ACC112 (cell line): ENCODE measurements at regions not wholly inside any gene's neighbourhood (a gene's known extent, or its start where the extent isn't known, plus 50 kb on each side); places are given as distances from the start of the nearest gene placed in this dataset.
"Not testable (repeated sequence)": the region's sequence is repeated elsewhere in the genome, so short reads cannot be mapped to it uniquely, and the experiment has no call there.

Experiments
- H2AFZ ChIP-seq: fragments of 200-600 bp; sonication (generic); one replicate; pipeline ENCODE4 v1.6.0; 2017; ENCODE audit warnings: antibody characterized with exemption, low read length; ENCODE audit not compliant: unreplicated experiment
- H3K27ac ChIP-seq: fragments of 200-600 bp; sonication (generic); 2 replicates; pipeline ENCODE4 v1.5.1; 2014; ENCODE audit warnings: low read depth, mild to moderate bottlenecking, antibody characterized with exemption, low read length, moderate library complexity
- H3K27me3 ChIP-seq: fragments of 200-600 bp; sonication (generic); 2 replicates; pipeline ENCODE4 v1.6.1; 2014; ENCODE audit warnings: mild to moderate bottlenecking, antibody characterized with exemption, low read length, moderate library complexity, mixed read lengths; ENCODE audit not compliant: insufficient read depth
- H3K36me3 ChIP-seq: fragments of 200-600 bp; sonication (generic); 2 replicates; pipeline ENCODE4 v1.6.1; 2016; ENCODE audit warnings: mild to moderate bottlenecking, antibody characterized with exemption, low read length, moderate library complexity, mixed read lengths; ENCODE audit not compliant: insufficient read depth
- H3K4me1 ChIP-seq: fragments of 200-600 bp; sonication (generic); one replicate; pipeline ENCODE4 v1.6.1; 2016; ENCODE audit warnings: low read length, mixed read lengths; ENCODE audit not compliant: insufficient read depth, unreplicated experiment, control insufficient read depth
- H3K4me3 ChIP-seq: fragments of 200-600 bp; sonication (generic); 2 replicates; pipeline ENCODE4 v1.5.1; 2014; ENCODE audit warnings: mild to moderate bottlenecking, low read depth, low read length
- H3K79me2 ChIP-seq: fragments of 200-600 bp; sonication (generic); one replicate; pipeline ENCODE4 v1.6.0; 2016; ENCODE audit warnings: low read length; ENCODE audit not compliant: control insufficient read depth, unreplicated experiment, insufficient read depth

DNA sequence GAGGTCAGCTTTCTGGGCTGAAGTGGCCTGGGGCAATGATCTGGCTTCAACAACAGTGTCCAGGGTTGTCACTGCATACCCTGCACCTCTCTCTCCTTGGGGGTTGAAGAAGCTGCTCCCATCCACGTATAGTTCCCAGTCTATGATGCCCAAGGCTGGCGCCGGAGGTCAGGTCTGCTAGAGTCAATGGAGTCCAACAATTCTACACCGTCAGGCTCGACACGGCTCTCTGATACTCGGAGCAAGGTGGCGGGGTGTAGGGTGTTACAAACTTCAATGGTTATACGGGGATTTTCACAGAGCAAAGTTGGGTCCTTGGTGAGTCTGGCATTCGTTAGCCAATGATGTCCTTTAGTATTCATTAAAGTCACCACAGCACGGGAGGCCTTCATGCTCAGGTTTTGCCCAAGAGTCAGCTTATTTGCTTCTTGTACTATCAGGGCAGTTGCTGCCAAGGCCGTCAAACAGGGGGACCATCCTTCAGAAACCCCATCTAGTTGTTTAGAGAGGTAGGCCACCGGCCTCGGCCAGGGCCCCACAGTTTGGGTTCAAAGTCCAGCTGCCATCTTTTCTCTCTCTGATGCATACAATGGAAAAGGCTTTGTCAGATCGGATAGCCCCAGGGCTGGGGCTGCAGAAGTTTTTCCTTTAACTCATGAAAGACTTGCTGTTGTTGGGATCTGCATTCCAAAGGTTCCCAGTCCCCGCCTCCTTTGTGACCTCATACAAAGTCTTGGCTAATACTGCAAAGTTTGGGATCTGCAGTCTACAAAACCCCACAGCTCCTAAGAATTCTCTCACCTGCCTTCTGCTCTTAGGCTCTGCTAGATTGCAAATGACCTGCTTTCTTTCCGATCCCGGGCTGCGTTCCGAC lies 128.1 kb downstream of the ADRA2C start:
- H2AFZ ChIP-seq, H3K27ac ChIP-seq, H3K4me1 ChIP-seq, H3K79me2 ChIP-seq, H3K4me3 ChIP-seq, H3K36me3 ChIP-seq, H3K27me3 ChIP-seq: not testable (repeated sequence)

DNA sequence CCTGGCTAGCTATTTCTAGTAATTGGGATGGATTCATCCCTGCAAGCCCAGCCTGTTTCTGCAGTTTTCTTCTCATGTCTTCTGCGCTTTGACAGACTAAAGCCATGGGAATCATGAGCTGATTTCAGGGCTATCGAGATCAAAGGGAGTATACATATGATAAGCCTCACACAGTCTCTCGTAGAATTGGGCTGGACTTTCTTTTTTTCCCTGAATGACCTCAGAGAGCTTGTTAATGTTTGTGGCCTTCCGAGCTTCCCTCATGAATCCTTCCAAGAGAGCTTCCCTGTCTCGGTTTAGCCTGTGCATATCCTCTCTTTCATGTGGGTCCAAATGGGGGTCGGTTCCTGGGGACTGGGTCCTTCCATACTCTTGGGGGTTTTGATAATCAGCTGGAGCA lies 130.3 kb downstream of the ADRA2C start:
- H3K4me3 ChIP-seq: no peak overlapping the region
- H2AFZ ChIP-seq: no peak overlapping the region
- no peaks in the 10 kb centered on the region for H3K36me3 ChIP-seq
- no peaks in the 10 kb centered on the region for H3K4me1 ChIP-seq
- H3K27me3 ChIP-seq: no peaks in the 10 kb centered on the region
- no peaks in the 10 kb centered on the region for H3K79me2 ChIP-seq
- H3K27ac ChIP-seq: no peak overlapping the region

DNA sequence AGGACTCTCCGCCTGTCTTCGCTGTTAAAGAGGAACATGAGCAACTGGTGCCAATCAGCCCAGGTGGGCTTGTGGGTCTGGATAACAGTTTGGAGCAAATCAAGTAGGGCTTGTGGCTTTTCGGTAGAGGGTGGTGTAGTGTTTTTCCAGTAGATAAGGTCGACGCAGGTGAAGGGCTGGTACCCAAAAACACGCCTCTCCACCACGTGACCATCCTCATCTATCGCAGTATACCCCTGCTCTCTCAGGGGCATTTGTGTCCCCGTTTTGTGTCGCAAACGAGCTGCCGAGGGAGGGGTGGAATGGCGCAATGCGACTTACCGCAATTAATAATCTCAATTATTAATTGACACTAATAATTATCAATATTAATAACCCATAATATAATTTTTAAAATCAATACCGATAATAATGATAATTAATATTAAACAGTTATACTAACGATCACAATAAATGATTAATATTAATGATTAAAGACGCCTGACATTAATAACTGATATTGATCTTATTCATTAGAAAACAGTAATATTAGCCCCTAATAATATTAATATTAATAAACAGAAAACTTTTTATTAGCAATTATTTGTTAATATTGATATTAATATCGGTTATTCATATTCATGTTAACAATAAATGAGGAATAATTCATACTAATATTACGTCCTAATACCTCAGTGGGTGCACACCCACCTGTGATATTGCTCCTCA lies 130.8 kb downstream of the ADRA2C start:
- not testable (repeated sequence) for H3K4me1 ChIP-seq, H3K27ac ChIP-seq, H2AFZ ChIP-seq, H3K36me3 ChIP-seq, H3K79me2 ChIP-seq, H3K4me3 ChIP-seq, H3K27me3 ChIP-seq

DNA sequence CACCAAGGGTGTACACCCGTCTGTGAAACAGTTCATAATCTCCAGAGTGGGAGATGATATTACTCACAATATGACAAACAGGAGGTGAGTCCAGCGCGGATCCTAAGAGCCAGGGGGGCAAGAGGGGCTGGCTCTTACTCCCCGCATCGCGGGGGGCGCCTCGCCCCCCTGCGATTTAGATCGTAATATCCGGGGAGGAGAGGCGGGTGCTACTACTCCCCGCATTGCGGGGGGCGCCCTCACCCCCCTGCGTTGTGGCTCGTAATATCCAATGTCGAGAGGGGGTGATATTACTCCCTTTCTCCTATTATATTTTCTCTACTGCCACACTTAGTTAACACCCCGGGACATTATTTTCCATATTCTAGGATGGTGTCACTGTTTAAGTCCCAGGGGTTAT lies 131.9 kb downstream of the ADRA2C start:
- H3K4me3 ChIP-seq: no peak overlapping the region
- H2AFZ ChIP-seq: no peak overlapping the region

DNA sequence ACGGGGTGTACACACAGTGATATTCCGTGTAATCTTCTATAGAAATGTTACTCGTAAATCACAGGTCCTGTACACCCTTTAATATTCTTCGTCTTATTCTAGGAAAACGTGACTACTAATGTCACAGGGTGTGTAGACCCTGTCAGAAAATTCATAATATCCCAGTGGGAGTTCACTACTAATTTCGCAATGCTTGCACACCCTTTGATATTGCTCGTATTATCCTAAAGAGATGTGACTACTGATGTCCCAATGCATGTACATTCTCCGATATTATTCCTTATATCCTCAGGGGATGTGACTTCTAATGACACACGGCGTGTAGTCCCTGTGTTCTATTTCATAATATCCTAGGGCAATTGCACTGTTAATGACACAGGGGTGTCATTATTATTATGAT lies 132.7 kb downstream of the ADRA2C start:
- H3K27ac ChIP-seq, H3K27me3 ChIP-seq: not testable (repeated sequence)

More for the DNA sequence above, 131.9 kb downstream of the ADRA2C start:
- no peaks in the 10 kb centered on the region for H3K36me3 ChIP-seq
- no peaks in the 10 kb centered on the region for H3K27me3 ChIP-seq
- H3K79me2 ChIP-seq: no peaks in the 10 kb centered on the region
- no peak overlapping the region for H3K27ac ChIP-seq
- no peaks in the 10 kb centered on the region for H3K4me1 ChIP-seq

DNA sequence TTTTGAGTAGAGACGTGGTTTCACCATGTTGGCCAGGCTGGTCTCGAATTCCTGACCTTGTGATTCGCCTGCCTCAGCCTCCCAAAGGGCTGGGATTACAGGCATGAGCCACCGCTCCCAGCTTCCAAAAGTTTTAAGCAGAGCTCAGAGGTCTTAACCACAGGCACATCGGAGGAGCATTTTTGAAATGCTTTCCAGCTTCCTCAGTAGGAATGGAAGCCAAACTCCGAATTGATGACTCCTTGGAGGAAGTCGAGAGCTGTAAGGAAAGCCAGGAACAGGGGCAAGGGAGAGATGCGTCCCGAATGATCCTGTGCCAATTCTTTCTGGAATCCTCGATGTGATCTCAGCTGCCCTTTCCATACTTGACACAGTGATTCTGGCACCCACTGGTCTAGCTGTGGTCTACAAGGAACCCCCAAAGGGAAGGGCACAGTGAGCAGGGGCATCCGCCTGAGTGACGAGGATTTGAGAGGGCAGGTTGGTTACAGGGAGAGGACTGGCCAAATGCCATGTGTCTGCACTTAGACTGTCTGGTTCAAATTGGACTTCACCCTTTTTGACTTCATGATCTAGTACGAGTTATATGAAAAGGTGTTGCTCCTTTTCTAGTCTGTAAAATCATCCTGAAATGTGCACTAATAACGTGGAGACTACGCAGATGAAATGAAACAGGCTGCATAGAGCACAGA lies 138.2 kb downstream of the ADRA2C start:
- not testable (repeated sequence) for H3K27me3 ChIP-seq, H3K4me1 ChIP-seq, H3K79me2 ChIP-seq, H2AFZ ChIP-seq, H3K36me3 ChIP-seq
- Histone ChIP-seq H3K27ac (peak overlapping the region; percentile 69), H3K4me3 (0 out of 2 replicates have a peak overlapping the region, but pooled peaks have one; percentile 12)

More for the DNA sequence above, 132.7 kb downstream of the ADRA2C start:
- H2AFZ ChIP-seq, H3K4me3 ChIP-seq, H3K36me3 ChIP-seq, H3K4me1 ChIP-seq, H3K79me2 ChIP-seq: not testable (repeated sequence)

DNA sequence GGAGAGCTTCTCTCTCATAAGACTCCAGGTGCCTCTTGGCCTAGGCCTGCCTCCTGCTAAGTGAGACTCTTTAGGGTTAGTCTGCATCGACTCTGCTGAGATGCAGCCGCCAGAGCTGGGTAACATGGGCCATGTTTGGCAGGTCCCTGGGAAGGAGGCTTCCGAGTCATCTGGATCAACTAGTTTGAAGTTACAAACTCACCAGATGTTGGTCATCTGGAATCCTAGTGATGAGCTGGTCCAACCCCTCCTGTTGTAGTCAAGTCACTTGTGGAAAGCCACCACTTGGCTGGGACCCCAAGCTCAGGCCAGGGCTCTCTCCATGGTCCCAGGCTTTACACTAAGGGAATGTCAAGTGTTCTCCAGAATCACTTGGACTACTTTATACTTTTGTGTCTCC lies 143.4 kb downstream of the ADRA2C start:
- H3K27ac ChIP-seq, H3K36me3 ChIP-seq, H3K4me1 ChIP-seq, H3K27me3 ChIP-seq, H3K4me3 ChIP-seq, H3K79me2 ChIP-seq, H2AFZ ChIP-seq: not testable (repeated sequence)

DNA sequence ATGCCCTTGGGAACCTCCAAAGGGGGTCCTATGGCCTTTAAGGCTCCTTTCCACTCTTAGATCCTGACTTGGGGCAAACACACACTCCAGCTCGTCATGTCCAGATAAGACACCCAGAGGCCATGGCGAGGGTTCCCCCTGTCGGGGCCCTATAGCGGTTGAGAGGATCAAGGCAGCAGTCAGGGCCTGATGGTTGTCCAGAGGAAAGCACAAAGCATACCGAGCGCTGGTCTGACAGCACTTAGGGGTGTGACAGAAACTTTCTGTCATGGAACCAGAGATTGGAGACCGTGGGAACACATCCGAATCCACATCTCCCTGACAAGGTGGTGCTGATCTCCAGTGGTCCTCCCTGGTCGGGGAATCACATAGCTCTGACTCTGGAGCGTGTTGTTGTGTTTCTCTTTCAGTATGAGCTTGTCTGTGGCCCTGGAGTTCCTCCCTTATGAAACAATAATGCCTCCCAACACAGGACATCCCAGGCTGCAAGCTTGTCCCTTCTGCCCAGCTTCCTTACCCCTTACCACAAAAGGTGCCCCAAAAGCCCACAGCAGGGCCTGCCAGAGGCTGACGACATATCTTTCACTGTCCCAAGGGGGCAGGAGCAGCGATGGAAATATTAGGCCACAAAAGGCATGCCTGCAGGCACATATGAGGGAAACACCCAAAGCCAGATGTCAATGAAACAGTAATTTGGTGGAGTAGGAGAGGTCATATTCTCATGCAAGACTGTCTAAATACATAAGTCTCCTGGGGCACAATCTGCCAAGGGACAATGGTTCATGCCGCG lies 144.2 kb downstream of the ADRA2C start:
- H3K79me2 ChIP-seq, H3K36me3 ChIP-seq, H3K4me1 ChIP-seq, H2AFZ ChIP-seq, H3K27me3 ChIP-seq, H3K27ac ChIP-seq, H3K4me3 ChIP-seq: not testable (repeated sequence)

DNA sequence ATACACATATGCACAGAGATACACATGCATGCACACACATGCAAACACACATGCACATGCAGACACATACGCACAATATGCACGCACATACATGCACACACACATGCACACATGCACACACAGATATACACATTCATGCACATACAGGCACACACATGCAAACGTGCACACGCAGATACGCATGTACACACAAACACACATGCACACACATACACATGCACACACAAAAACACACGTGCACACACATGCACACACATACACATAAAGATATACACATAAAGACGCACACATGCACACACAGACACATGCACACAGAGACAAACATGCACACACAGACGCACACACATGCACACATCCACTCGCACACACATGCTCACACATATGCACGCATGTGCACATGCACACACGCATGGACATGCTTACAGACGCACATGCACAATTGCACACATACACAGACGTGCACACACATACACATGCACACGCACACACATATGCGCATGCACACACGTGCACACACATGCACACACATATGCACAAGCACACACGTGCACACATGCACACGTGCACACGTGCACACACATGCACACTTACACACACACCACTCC lies 145.2 kb downstream of the ADRA2C start:
- no peaks in the 10 kb centered on the region for H3K4me1 ChIP-seq

DNA sequence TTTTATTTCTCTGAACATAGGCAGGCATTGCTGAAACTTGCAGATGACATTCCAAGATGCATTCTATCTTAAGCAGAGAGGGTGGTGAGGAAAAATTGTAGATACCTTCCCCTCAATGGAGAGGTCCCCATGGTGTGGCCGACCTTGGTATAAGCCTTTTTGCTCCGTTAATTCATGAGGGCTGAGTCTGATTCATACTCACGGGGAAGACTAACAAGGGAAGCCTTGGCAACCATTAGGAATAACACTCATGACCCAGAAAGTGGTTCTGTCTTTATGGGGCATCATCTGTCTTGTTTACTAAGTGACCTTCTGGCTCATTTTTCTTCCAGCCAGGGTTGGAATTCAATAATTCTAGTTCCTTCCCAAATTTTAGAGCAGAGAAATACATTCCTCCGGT lies 148.3 kb downstream of the ADRA2C start:
- H3K4me1 ChIP-seq, H3K79me2 ChIP-seq, H3K27me3 ChIP-seq, H2AFZ ChIP-seq, H3K4me3 ChIP-seq, H3K36me3 ChIP-seq, H3K27ac ChIP-seq: not testable (repeated sequence)

More for the DNA sequence above, 145.2 kb downstream of the ADRA2C start:
- Histone ChIP-seq H3K27me3 (no peaks in the 10 kb centered on the region), H2AFZ (no peak overlapping the region), H3K79me2 (no peaks in the 10 kb centered on the region), H3K36me3 (no peaks in the 10 kb centered on the region), H3K27ac (no peak overlapping the region), H3K4me3 (no peak overlapping the region)
